Heart right ventricle (tissue), 16 donors: ENCODE measurements at regions not wholly inside any gene's neighbourhood (a gene's known extent, or its start where the extent isn't known, plus 50 kb on each side); places are given as distances from the start of the nearest gene placed in this dataset.

Experiments
- ATAC-seq, 8 donors: fragments of 200-7000 bp; cut with Tn5 transposase; one replicate each; pipeline ENCODE4 v1.9.1; 2020; ENCODE audit warnings: mild to moderate bottlenecking in 8 of 8, moderate library complexity in 8 of 8, moderate number of reproducible peaks in 1 of 8
- DNase-seq, 2 donors: peaks; one replicate each; pipeline ENCODE4 v3.0.0-alpha.2; 2020
- H3K27ac ChIP-seq, 10 donors: fragments of 200-600 bp; sonication (generic) in 2 of 10; one replicate each; pipeline versions ENCODE4 v1.5.0 to v1.8.0; 2020 to 2022; ENCODE audit warnings: mild to moderate bottlenecking in 3 of 10
- H3K27me3 ChIP-seq, 7 donors: fragments of 200-600 bp; one replicate each; pipeline ENCODE4 v1.8.0; 2021 to 2022; ENCODE audit warnings: mild to moderate bottlenecking in 2 of 7
- H3K36me3 ChIP-seq, 9 donors: fragments of 200-600 bp; sonication (generic) in 1 of 9; one replicate each; pipeline versions ENCODE4 v1.5.0 to v1.8.0; 2020 to 2022; ENCODE audit warnings: mild to moderate bottlenecking in 2 of 9
- H3K4me1 ChIP-seq, 9 donors: fragments of 200-600 bp; sonication (generic) in 1 of 9; one replicate each; pipeline versions ENCODE4 v1.5.0 to v1.8.0; 2020 to 2022; ENCODE audit warnings: mild to moderate bottlenecking in 4 of 9
- H3K4me3 ChIP-seq, 10 donors: fragments of 200-600 bp; sonication (generic) in 2 of 10; one replicate each; pipeline versions ENCODE4 v1.5.0 to v1.8.0; 2020 to 2022; ENCODE audit warnings: mild to moderate bottlenecking in 7 of 10, moderate library complexity in 2 of 10
- H3K9me3 ChIP-seq, 11 donors: fragments of 200-600 bp in 10 of 11; sonication (generic) in 2 of 11; one replicate each; pipeline versions ENCODE4 v1.5.0 to v1.8.0; 2013 to 2022; ENCODE audit warnings: mild to moderate bottlenecking in 2 of 11, control low read depth in 1 of 11, moderate library complexity in 1 of 11
- CTCF ChIP-seq, 9 donors: fragments of 200-600 bp; sonication (generic) in 2 of 9; IDR thresholded peaks; one replicate each; pipeline versions ENCODE4 v1.5.0 to v1.8.0; 2021 to 2022; ENCODE audit warnings: antibody characterized with exemption in 9 of 9, mild to moderate bottlenecking in 5 of 9, moderate library complexity in 1 of 9
- WGBS, 2 donors: extraction: QIAGEN DNeasy Blood & Tissue Kit; methylation state at CpG; one replicate each; pipeline ENCODE4 v1.1.7; 2013; ENCODE audit warnings: inconsistent platforms in 1 of 2; 5-methylcytosine and 5-hydroxymethylcytosine counted together
- intact Hi-C, 10 donors: fragments of 100-400 bp; cut with DNase I; formaldehyde crosslinking; loops; one replicate each; pipeline versions ENCODE4 v1.11.1 to v1.14.2; 2022
- donor health status: Arrhythmogenic right ventricular cardiomyopathy.
- donor health status: ischemic (EF 13 %, LVEDD 7.1; RV severe dilation, severe dysfunction).
- donor health status: healthy with polysubstance abuse.
- donor health status: DM: no; HTN: yes; CAD: no.
- donor health status: DM: no; HTN: no; CAD: no.
- donor health status: ischemic (EF 25% LVEDD 6.9; RV normal size, moderate dysfunction).
- donor health status: ischemic (EF 25% LVEDD 5.7; RV mildly dilated, moderate dysfunction).
- donor health status: healthy.
- donor health status: DM: yes; HTN: yes; CAD: no.
- donor health status: Ischemic cardiomyopathy.
- donor health status: ischemic (EF 35%, LVEDD 5.7; RV mildly dilated, moderate dysfunction).
- donor health status: nonischemic (EF 11% LVEDD 7.7; RV severe dilation, severe dysfunction).
- donor health status: DM: yes; HTN: yes; CAD: no.
- donor health status: PGD.
- donor health status: ischemic (EF 29% LVEDD 5.4; RV normal size, mild dysfunction).
- donor health status: nonischemic (EF 23%, LVEDD 6.1; RV moderate dilation, normal function).

DNA sequence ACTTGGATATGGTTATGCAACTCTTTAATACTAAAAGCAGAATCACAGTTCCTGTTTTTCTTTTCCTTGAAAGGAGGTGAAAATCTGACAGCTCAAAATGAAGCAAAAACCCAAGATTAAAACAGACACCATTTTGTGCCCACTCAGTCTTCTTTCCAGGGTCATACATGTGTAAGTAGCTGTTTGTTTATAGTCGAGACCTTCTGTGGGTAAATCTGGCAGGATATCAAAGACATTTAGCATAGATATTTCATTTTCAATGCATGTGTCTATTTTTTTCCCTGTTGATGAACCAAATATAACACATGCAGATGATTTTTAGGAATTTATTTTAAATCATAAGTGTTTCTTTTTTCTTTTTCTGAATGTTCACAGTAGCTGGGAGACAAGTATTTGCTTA, 398.8 kb downstream of the FOXG1 start:
- 63 to 65% methylated on average over 1 of the region's 1 CpG for WGBS, 2 donors
- H3K27ac ChIP-seq, result no peak overlapping the region

GRCh38 chr14:29166507-29166906, 399.9 kb downstream of the FOXG1 start:
- Histone ChIP-seq H3K4me1 (no peaks in the 10 kb centered on the region), H3K36me3 (no peaks in the 10 kb centered on the region), H3K4me3 (no peak overlapping the region), H3K27me3 (no peaks in the 10 kb centered on the region), H3K27ac (no peak overlapping the region), H3K9me3 (peaks cover 0 to 18% (median 0%) of the 10 kb centered on the region in 11 donors)
- ATAC-seq, result no peak
- no peak for TF ChIP-seq CTCF (IDR thresholded peaks at IDR 0.05)
- intact Hi-C loops, result no loop called here
- DNase-seq, result no peak
- WGBS, 2 donors, result 60 to 70% methylated on average over 1 of the region's 1 CpG

More for the DNA sequence above, 398.8 kb downstream of the FOXG1 start:
- Histone ChIP-seq H3K27me3 (no peaks in the 10 kb centered on the region), H3K36me3 (no peaks in the 10 kb centered on the region), H3K4me3 (no peak overlapping the region), H3K4me1 (no peaks in the 10 kb centered on the region), H3K9me3 (peaks cover 0 to 10% (median 0%) of the 10 kb centered on the region in 11 donors)
- no peak for TF ChIP-seq CTCF (IDR thresholded peaks at IDR 0.05)
- ATAC-seq (no peak), DNase-seq (no peak)
- intact Hi-C loops, result no loop called here

DNA sequence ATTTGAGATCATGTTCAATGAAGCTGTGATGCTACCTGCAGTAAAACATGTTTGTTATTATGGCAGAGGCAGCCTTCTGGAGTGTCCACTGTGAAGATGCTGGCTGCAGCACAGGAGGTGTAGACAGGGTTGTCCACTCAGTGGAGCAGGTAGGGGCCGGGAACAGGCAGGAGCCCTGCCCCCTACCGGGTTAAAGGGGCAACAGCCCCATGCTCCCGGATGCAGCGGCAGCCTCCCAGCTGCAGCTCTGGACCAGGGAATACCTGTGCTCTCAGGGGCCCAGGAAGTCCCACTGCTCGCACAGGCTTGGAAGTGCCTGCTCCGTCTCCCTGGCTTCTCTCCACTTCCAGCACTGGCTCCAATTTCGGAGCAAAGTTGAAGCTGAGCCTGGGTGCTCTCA, 401.6 kb downstream of the FOXG1 start:
- DNase-seq, result no peak
- Histone ChIP-seq H3K27me3 (no peaks in the 10 kb centered on the region), H3K4me3 (no peak overlapping the region), H3K36me3 (no peaks in the 10 kb centered on the region), H3K9me3 (peaks cover 0 to 18% (median 0%) of the 10 kb centered on the region in 11 donors), H3K4me1 (no peaks in the 10 kb centered on the region), H3K27ac (no peak overlapping the region)
- TF ChIP-seq CTCF (IDR thresholded peaks at IDR 0.05), result no peak
- intact Hi-C loops, result no loop called here
- 86 to 95% methylated on average over 7 of the region's 7 CpGs for WGBS, 2 donors
- ATAC-seq, result no peak

- intact Hi-C loops, result no loop called here
- 80 to 84% methylated on average over 5 of the region's 5 CpGs for WGBS, 2 donors
- no peak overlapping the region for H3K4me3 ChIP-seq
Observed at GRCh38 chr14:29169408-29169807, 402.8 kb downstream of the FOXG1 start.

More at GRCh38 chr14:29169408-29169807, 402.8 kb downstream of the FOXG1 start:
- no peaks in the 10 kb centered on the region for H3K4me1 ChIP-seq
- no peak overlapping the region for H3K27ac ChIP-seq
- no peaks in the 10 kb centered on the region for H3K27me3 ChIP-seq
- no peaks in the 10 kb centered on the region for H3K36me3 ChIP-seq
- ATAC-seq (no peak), DNase-seq (no peak)
- TF ChIP-seq CTCF (IDR thresholded peaks at IDR 0.05), result no peak
- H3K9me3 ChIP-seq, result peaks cover 0 to 18% (median 0%) of the 10 kb centered on the region in 11 donors
